ENCODE measurements at regions not wholly inside any gene's neighbourhood (a gene's known extent, or its start where the extent isn't known, plus 50 kb on each side); places are given as distances from the start of the nearest gene placed in this dataset.

DNA sequence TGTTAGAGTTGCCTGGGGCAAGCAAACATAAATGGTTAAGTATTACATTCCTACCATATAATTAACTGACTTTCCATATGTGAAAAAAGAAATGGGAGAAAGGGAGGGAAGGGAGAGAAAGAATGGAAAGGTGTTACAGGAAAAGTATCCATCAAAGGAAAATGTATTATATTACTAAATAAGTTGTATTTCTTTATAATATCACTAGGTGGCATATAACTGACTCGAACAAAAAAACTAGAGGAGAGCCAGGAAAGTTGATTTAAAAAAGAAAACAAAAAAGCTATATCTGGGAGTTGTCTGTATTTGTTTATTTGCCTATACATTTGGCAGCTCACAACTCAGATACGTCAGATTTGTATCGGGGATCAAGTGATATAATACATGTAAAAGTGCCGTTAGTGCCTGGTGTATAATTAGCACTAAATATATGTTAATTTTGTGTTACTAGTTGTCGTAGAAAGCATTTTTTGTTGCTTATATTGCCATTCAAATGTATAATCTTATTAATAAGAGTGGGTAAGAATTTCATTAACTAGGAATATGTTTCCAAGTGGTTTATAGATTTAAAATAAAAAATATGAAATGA is 59.6 kb upstream of the ADAMTS19 start:
- peak; percentile 2 for DNase-seq (ENCODE audit: low read depth)

DNA sequence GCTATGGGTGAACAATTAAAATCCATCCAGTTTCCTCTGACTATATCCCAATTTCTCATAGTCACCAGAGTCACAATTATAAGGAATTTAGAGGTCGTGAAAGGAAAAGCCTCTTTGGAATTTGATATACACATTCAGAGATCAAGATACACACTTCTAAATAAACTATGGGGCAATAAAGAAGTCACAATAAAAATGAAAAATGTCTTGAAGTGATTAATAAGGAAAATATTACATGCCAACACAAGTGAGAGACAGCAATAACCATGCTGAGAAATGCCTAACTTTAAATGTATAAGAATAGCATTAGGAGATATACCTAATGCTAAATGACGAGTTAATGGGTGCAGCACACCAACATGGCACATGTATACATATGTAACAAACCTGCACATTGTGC is 54.9 kb upstream of the ADAMTS19 start:
- no peak for DNase-seq (ENCODE audit: low read depth)

DNA sequence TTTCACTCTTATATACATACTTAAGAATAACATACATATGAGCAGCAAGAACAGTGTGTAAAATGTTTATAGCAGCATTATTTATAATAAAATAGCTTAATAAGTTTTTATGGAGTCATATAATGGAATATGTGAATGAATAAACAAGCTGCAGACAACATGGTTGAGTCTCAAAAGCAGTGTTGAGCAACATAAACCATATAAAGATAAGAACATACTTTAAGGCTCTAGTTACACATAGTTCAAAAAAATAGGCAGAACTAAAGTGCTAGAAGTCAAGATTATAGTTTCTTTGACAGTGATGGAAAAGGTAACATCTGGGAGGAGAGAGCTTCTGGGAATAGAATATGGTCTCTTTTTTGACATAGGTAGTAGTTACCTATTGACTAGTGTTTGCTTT is 53.7 kb upstream of the ADAMTS19 start:
- DNase-seq (ENCODE audit: low read depth), result no peak
